Astrocyte of the cerebellum (primary cell): ENCODE measurements at regions not wholly inside any gene's neighbourhood (a gene's known extent, or its start where the extent isn't known, plus 50 kb on each side); places are given as distances from the start of the nearest gene placed in this dataset.
A peak's percentile ranks its signal among the peaks of the same experiment; 100 is the strongest.

ENCODE experiments used
- DNase-seq: peaks from one replicate; pipeline ENCODE4 v3.0.0-alpha.2; 2011; ENCODE audit warnings: low read depth
- H3K4me3 ChIP-seq: 2 replicates; pipeline ENCODE4 v1.5.1; 2011; ENCODE audit warnings: mild to moderate bottlenecking, low read depth, low read length, moderate library complexity
- in situ Hi-C: cut with HindIII; loops from 2 replicates; pipeline ENCODE4 v1.10.0; 2017; ENCODE audit warnings: low sequenced_read_pairs
- TF ChIP-seq, protein P1 (sequence below): IDR thresholded peaks from 2 replicates; pipeline ENCODE4 v1.5.1; 2012; ENCODE audit warnings: low read length, low read depth, moderate library complexity, mild to moderate bottlenecking; ENCODE audit errors: missing control alignments

DNA sequence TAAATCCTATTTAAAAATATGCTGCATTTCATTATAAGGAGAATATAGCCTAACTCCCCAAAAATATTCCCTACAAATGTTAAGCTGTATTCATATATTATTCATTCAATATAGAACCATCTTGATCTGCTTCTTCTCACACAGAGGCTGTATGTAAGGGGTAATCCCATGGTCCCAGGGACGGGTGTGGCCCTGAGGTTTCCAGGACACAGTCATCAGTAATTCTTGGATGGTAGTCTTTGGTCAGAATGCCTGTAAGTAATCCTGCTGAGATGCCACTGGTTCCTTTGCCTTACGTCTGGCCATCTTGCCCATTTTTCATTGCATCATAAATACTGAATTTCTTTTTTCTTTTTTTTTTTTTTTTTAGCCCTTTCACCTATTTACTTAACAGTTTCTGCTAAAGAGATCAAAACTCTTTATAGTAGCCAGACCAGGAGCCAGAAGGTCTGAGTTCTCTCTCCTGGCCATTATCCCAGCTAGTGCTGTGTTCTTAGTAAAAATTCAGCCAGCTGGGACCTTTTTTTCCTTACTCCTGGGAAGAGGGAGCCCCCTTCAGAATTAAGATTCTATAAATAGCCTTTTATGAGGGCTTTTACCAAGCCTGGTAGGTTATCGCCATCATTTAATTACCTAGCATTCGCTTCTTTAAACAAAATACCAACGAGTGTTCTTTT, 134.9 kb downstream of the SOX11 start:
- in situ Hi-C loops: no loop called here
- TF ChIP-seq, protein P1, sequence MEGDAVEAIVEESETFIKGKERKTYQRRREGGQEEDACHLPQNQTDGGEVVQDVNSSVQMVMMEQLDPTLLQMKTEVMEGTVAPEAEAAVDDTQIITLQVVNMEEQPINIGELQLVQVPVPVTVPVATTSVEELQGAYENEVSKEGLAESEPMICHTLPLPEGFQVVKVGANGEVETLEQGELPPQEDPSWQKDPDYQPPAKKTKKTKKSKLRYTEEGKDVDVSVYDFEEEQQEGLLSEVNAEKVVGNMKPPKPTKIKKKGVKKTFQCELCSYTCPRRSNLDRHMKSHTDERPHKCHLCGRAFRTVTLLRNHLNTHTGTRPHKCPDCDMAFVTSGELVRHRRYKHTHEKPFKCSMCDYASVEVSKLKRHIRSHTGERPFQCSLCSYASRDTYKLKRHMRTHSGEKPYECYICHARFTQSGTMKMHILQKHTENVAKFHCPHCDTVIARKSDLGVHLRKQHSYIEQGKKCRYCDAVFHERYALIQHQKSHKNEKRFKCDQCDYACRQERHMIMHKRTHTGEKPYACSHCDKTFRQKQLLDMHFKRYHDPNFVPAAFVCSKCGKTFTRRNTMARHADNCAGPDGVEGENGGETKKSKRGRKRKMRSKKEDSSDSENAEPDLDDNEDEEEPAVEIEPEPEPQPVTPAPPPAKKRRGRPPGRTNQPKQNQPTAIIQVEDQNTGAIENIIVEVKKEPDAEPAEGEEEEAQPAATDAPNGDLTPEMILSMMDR: no peak
- H3K4me3 ChIP-seq: no peak overlapping the region
- DNase-seq: no peak

DNA sequence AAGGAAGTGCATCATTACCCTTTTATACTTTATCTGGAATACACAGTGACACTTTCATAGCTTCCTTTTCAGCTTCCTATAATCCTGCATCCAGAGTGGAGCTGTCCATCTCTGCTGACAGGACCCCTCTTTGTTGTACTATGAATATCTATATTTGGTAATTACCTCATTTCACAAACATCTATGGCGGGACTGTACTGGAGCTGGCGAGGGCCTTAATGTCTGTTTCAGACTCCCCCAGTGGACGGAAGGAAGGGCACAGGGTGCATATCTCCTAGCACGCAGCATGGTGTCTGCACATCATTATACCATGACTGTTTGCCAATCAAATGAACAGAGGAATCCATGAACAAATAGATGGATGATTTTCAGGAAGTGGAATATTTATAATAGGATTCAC, 142.3 kb downstream of the SOX11 start:
- in situ Hi-C loops: no loop called here
- TF ChIP-seq, protein P1: no peak
- DNase-seq: no peak
- H3K4me3 ChIP-seq: no peak overlapping the region

DNA sequence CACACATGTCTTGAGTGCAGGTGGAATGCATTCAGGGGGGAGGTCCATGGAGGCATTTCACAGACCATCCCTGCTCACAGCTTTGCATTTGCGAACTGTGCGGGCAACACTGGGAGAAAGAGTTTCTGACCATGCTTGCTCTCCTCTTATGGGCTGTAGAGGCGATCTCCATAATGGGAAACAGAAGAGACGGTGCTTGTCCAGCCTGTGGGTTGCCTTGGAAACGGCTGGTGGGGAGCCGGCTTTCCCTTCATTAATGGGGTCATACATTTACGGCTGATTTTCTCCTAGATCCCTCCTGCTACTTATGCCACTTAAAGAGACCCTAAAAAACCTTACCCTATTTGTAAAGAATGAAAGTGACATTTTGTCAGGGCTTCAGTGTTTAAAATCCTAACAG, 147.4 kb downstream of the SOX11 start:
- H3K4me3 ChIP-seq: peak overlapping the region; percentile 5
- in situ Hi-C loops: no loop called here
- no peak for DNase-seq
- TF ChIP-seq, protein P1: no peak

DNA sequence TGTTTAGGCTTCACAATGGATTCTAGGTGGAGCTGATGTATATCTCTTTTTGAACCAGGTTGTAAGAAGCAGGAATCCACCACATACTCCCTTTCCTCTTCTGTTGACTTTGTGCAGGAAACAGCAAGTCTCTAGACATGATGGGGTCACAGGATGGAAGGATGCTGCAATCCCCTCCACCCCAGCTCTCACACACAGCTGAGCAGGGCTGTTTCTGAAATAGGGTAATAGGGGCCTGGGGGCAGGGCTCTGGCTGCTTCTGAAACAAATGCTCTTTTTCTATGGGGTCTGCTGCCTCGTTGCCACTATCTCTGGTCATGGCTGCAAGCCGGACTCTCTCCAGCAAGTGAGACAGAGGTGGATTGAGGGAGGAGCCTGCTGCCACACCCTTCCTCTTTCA, 148.9 kb downstream of the SOX11 start:
- no peak overlapping the region for H3K4me3 ChIP-seq
- in situ Hi-C loops: no loop called here
- DNase-seq: no peak
- TF ChIP-seq, protein P1: no peak

DNA sequence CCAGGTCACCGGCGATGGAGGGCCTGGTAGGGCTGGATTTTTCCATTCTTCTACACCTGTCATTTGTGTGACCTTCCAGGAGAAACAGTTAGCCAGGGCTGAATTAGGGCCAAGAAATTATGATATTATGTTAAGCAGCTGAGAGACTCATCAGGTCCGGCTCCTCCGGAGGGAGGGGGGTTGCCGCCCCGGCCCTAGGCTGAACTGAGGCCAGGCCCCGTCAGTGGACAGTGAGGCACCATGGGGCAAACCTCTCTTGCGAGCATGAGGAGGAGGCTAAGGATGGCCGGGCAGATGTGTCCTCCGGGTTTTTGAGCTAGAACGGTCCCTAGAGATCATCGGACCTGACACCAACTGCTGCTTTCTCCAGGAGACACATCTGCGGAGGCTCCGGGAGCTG, 150.1 kb downstream of the SOX11 start:
- no peak overlapping the region for H3K4me3 ChIP-seq
- TF ChIP-seq, protein P1: no peak
- DNase-seq: no peak
- in situ Hi-C loops: no loop called here

DNA sequence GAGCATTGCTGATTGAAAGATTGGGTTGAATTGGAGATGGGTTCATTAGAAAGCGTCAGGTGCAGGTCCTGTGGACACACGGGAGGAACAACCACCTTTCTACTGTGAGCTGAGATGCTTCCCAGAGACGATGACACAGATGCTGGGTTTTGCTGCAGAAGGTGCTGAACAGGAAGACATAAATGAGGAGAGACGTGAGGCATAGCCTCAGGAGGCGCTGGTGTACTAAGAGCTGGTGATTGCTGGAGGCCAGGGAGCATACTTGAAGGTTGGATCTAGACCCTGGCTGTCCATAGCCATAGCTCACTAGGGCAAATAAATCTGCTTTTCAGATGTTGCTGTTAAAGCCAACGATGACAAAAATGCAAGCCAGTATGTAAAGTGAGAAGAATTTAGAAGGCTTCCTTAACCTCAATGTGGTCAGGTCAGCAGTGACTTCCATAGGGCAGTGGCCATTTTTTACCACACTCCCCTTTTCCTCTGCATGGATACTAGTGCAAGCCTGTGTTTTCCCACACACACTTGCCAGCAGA, 153.7 kb downstream of the SOX11 start:
- DNase-seq: no peak
- TF ChIP-seq, protein P1: no peak
- no peak overlapping the region for H3K4me3 ChIP-seq
- in situ Hi-C loops: no loop called here
